SU-DHL-6 (cell line): ENCODE measurements at regions not wholly inside any gene's neighbourhood (a gene's known extent, or its start where the extent isn't known, plus 50 kb on each side); places are given as distances from the start of the nearest gene placed in this dataset.

Experiments used
- CTCF ChIP-seq: fragments of 200-600 bp; sonication (generic); IDR thresholded peaks from one replicate; pipeline ENCODE4 v1.5.1; 2017; ENCODE audit warnings: antibody characterized with exemption, mild to moderate bottlenecking, low read length, moderate library complexity; ENCODE audit not compliant: insufficient read depth, poor library complexity, severe bottlenecking
- EZH2phosphoT487 ChIP-seq: fragments of 200-600 bp; sonication (generic), shearing (Covaris generic); conservative IDR thresholded peaks from 2 replicates; pipeline ENCODE4 v1.6.1; 2018; ENCODE audit warnings: mild to moderate bottlenecking, antibody characterized with exemption, low read length, moderate library complexity, mixed read lengths

- TF ChIP-seq CTCF: no peak
- TF ChIP-seq EZH2phosphoT487: no peak
Measured at GRCh38 chr11:109994907-109995306, 98.3 kb upstream of the ZC3H12C start.
